A673 (cell line): ENCODE measurements at regions not wholly inside any gene's neighbourhood (a gene's known extent, or its start where the extent isn't known, plus 50 kb on each side); places are given as distances from the start of the nearest gene placed in this dataset.

Experiments
- BruUV-seq: library from RNA; stranded (reverse); fragments of 400-500 nt; replicated peaks from 2 replicates; lab custom pipeline; 2021; lab: Mats Ljungman, UMichigan
- CTCF ChIA-PET: fragments of 300-600 bp; sonication (Branson Sonifier 250); formaldehyde crosslinking; loops from one replicate; lab custom pipeline; 2022; ENCODE audit warnings: antibody characterized with exemption; lab: Charles Lee
- POLR2A ChIA-PET: fragments of 300-600 bp; sonication (Branson Sonifier 250); formaldehyde crosslinking; loops from one replicate; lab custom pipeline; 2022; ENCODE audit warnings: antibody characterized with exemption; ENCODE audit not compliant: low non-redundant PET; lab: Charles Lee
- DNase-seq: peaks from one replicate; pipeline ENCODE4 v3.0.0-alpha.2; 2015; ENCODE audit warnings: low spot score
- H3K27ac ChIP-seq: fragments of 200-600 bp; sonication (generic); 2 replicates; pipeline ENCODE4 v1.5.1; 2016; ENCODE audit warnings: mixed run types, low read depth, mild to moderate bottlenecking, mixed read lengths, antibody characterized with exemption, low read length; ENCODE audit not compliant: poor library complexity, severe bottlenecking
- H3K27me3 ChIP-seq: fragments of 200-600 bp; sonication (generic); replicated peaks from 2 replicates; pipeline ENCODE4 v1.6.1; 2017; ENCODE audit warnings: mixed run types, low read depth, mild to moderate bottlenecking, mixed read lengths, antibody characterized with exemption, low read length; ENCODE audit not compliant: insufficient read depth, poor library complexity
- H3K36me3 ChIP-seq: fragments of 200-600 bp; sonication (generic); 2 replicates; pipeline ENCODE4 v1.6.1; 2016; ENCODE audit warnings: mixed run types, mild to moderate bottlenecking, mixed read lengths, antibody characterized with exemption, low read length; ENCODE audit not compliant: insufficient read depth, poor library complexity, severe bottlenecking
- H3K4me1 ChIP-seq: fragments of 200-600 bp; sonication (generic); 2 replicates; pipeline ENCODE4 v1.6.1; 2017; ENCODE audit warnings: mixed run types, mild to moderate bottlenecking, mixed read lengths, antibody characterized with exemption, low read length; ENCODE audit not compliant: insufficient read depth, poor library complexity, severe bottlenecking
- H3K4me3 ChIP-seq: fragments of 200-600 bp; sonication (generic); 2 replicates; pipeline ENCODE4 v1.5.1; 2016; ENCODE audit warnings: low read depth, mixed run types, mild to moderate bottlenecking, mixed read lengths, low read length; ENCODE audit not compliant: poor library complexity, severe bottlenecking
- H3K9me3 ChIP-seq: fragments of 200-600 bp; sonication (generic); 2 replicates; pipeline ENCODE4 v1.6.1; 2016; ENCODE audit warnings: mixed run types, low read depth, mild to moderate bottlenecking, mixed read lengths, antibody characterized with exemption, low read length; ENCODE audit not compliant: poor library complexity, severe bottlenecking
- CTCF ChIP-seq: fragments of 300-800, 200-600 bp; sonication (generic); conservative IDR thresholded peaks from 2 replicates; pipeline ENCODE4 v1.5.1; 2017; ENCODE audit warnings: low read depth, mild to moderate bottlenecking, antibody characterized with exemption, low read length, moderate library complexity, mixed read lengths
- EZH2 ChIP-seq: fragments of 200-600 bp; sonication (generic); IDR thresholded peaks from 2 replicates; pipeline ENCODE4 v1.6.1; 2017; ENCODE audit warnings: borderline replicate concordance, low read depth, mild to moderate bottlenecking, mixed read lengths, antibody characterized with exemption, low read length; ENCODE audit not compliant: poor library complexity, severe bottlenecking
- intact Hi-C: fragments of 100-400 bp; cut with micrococcal nuclease; formaldehyde crosslinking; loops from one replicate; pipeline ENCODE4 v1.10.0; 2022; ENCODE audit not compliant: unreplicated experiment

- intact Hi-C loops: no loop called here
- POLR2A ChIA-PET: no interaction called here
- Histone ChIP-seq H3K27ac (no peak overlapping the region), H3K27me3 (no peaks in the 10 kb centered on the region), H3K36me3 (no peaks in the 10 kb centered on the region), H3K4me3 (no peak overlapping the region), H3K9me3 (no peaks in the 10 kb centered on the region), H3K4me1 (no peaks in the 10 kb centered on the region)
- CTCF ChIA-PET: no interaction called here
- no peak for DNase-seq
- TF ChIP-seq EZH2 (no peak), CTCF (no peak)
- no TSS peak for BruUV-seq
Observed at GRCh38 chr1:22327411-22327810, 124.2 kb upstream of the ZBTB40 start.

GRCh38 chr1:22328331-22329147 is 123.1 kb upstream of the ZBTB40 start:
- Histone ChIP-seq H3K27me3 (no peaks in the 10 kb centered on the region), H3K4me1 (no peaks in the 10 kb centered on the region)

GRCh38 chr1:22329148-22329515 is 122.5 kb upstream of the ZBTB40 start:
- Histone ChIP-seq H3K27me3 (no peaks in the 10 kb centered on the region), H3K4me1 (no peaks in the 10 kb centered on the region), H3K36me3 (no peaks in the 10 kb centered on the region), H3K27ac (no peak overlapping the region), H3K4me3 (no peak overlapping the region), H3K9me3 (no peaks in the 10 kb centered on the region)
- TF ChIP-seq CTCF: no peak
- TF ChIP-seq EZH2: no peak
- DNase-seq: no peak
- intact Hi-C loops: no loop called here
- CTCF ChIA-PET: no interaction called here
- POLR2A ChIA-PET: interaction anchor here (0.6 kb wide), 1 partner anchor 94 kb away, joined by 3 read pairs; no protein-coding TSS in a partner anchor
- no TSS peak for BruUV-seq

More at GRCh38 chr1:22328331-22329147, 123.1 kb upstream of the ZBTB40 start:
- H3K36me3 ChIP-seq: no peaks in the 10 kb centered on the region
- no peaks in the 10 kb centered on the region for H3K9me3 ChIP-seq
- BruUV-seq: no TSS peak
- intact Hi-C loops: no loop called here
- no peak for TF ChIP-seq CTCF
- no peak for TF ChIP-seq EZH2
- ChIA-PET CTCF (no interaction called here), POLR2A (interaction anchor here (0.6 kb wide), 1 partner anchor 94 kb away, joined by 3 read pairs; no protein-coding TSS in a partner anchor)
- H3K27ac ChIP-seq: no peak overlapping the region
- DNase-seq: no peak
- H3K4me3 ChIP-seq: no peak overlapping the region
